Kidney epithelial cell (primary cell): ENCODE measurements at regions not wholly inside any gene's neighbourhood (a gene's known extent, or its start where the extent isn't known, plus 50 kb on each side); places are given as distances from the start of the nearest gene placed in this dataset.

Experiments used
- DNase-seq: peaks from one replicate; pipeline ENCODE4 v3.0.0-alpha.2; 2010; ENCODE audit warnings: low read depth
- H3K27me3 ChIP-seq: 2 replicates; pipeline ENCODE4 v1.6.0; 2011; ENCODE audit warnings: low read length; ENCODE audit not compliant: control insufficient read depth, insufficient read depth
- H3K36me3 ChIP-seq: 2 replicates; pipeline ENCODE4 v1.5.1; 2011; ENCODE audit warnings: low read length; ENCODE audit not compliant: control insufficient read depth, insufficient read depth
- H3K4me3 ChIP-seq: 2 replicates; pipeline ENCODE4 v1.5.1; 2011; ENCODE audit warnings: low read depth, mild to moderate bottlenecking, control low read depth, low read length
- TF ChIP-seq, protein P1 (sequence below): IDR thresholded peaks from 2 replicates; pipeline ENCODE4 v1.5.1; 2011; ENCODE audit warnings: mild to moderate bottlenecking, moderate library complexity, low read length, control low read depth, inconsistent platforms; ENCODE audit not compliant: insufficient read depth, poor library complexity, severe bottlenecking

DNA sequence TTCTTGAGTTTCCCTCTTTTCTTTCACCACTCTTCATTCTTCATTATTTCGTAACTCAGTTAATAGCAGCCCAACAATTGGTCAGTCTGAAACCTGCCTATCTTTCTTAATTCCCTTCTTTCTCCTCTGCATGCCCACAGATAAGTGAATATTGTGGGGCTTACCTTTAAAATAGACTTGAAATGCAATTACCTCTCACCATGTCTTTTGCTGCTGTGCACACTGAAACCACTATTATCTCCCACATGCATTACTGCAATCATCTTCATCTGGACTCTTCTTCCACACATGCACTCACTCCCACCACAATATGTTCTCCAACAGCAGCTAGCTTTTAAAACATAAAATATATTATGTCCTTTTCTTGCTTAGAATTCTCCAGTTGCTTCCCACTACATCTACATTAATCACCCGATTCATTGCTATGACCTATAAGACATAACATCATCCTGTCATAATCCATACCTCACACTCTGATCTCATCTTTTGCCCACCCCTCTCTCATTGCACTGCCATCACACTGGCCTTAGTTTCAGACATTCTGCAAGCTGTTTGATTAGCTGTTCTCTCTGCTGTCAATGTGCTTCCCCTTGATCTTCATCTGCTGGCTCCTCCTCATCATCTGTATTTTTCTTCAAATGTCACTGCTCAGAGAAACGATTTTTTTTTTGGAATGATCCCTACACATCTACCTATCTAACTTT is 304.8 kb downstream of the PTPRC start:
- TF ChIP-seq, protein P1, sequence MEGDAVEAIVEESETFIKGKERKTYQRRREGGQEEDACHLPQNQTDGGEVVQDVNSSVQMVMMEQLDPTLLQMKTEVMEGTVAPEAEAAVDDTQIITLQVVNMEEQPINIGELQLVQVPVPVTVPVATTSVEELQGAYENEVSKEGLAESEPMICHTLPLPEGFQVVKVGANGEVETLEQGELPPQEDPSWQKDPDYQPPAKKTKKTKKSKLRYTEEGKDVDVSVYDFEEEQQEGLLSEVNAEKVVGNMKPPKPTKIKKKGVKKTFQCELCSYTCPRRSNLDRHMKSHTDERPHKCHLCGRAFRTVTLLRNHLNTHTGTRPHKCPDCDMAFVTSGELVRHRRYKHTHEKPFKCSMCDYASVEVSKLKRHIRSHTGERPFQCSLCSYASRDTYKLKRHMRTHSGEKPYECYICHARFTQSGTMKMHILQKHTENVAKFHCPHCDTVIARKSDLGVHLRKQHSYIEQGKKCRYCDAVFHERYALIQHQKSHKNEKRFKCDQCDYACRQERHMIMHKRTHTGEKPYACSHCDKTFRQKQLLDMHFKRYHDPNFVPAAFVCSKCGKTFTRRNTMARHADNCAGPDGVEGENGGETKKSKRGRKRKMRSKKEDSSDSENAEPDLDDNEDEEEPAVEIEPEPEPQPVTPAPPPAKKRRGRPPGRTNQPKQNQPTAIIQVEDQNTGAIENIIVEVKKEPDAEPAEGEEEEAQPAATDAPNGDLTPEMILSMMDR = no peak
- no peak for DNase-seq
- Histone ChIP-seq H3K4me3 (no peak overlapping the region), H3K36me3 (no peaks in the 10 kb centered on the region), H3K27me3 (no peaks in the 10 kb centered on the region)

DNA sequence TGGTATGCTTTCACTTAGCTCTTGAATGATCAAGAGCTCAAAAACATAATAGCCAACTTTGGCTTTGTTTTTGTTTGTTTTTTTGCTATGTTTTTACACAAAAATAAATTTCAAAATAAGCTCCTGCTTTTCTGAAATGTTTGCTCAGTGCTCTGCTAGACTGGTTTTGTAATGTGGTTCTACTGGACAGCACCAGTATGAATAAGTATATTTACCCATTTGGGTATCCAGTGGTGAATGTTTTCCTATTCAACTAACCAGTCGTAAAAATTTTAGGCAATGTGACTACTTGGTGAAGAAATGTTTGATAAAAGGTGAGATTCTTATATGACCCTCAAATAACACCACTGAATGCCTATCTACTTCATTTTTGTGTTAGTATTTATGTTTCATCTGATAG is 308.6 kb downstream of the PTPRC start:
- Histone ChIP-seq H3K27me3 (no peaks in the 10 kb centered on the region), H3K4me3 (no peak overlapping the region), H3K36me3 (no peaks in the 10 kb centered on the region)
- DNase-seq = no peak
- TF ChIP-seq, protein P1 = no peak

DNA sequence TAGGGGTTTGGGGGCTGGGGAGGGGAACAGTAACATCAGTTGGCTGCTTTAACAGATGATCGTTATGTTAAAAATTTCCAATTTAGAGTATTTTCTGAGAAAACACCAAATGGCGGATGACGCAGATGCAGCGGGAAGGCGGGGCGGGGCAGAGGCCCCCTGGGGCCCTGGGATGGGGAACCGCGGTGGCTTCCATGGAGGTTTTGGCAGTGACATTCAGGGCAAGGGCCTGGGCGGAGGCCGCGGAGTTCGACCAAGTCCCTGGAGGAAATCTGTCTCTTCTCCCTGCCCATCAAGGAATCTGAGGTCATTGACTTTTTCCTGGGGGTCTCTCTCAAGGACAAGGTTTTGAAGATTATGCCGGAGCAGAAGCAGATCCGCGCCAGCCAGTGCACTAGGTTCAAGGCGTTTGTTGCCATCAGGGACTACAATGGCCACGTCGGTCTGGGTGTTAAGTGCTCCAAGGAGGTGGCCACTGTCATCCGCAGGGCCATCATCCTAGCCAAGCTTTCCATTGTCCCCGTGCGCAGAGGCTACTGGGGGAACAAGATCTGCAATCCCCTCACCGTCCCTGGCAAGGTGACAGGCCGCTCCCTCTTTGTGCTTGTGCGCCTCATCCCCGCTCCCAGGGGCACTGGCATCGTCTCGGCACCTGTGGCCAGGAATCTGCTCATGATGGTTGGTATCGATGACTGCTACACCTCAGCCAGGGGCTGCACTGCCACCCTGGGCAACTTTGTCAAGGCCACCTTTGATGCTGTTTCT is 310.2 kb downstream of the PTPRC start:
- Histone ChIP-seq H3K36me3 (no peaks in the 10 kb centered on the region), H3K4me3 (no peak overlapping the region), H3K27me3 (no peaks in the 10 kb centered on the region)
- TF ChIP-seq, protein P1 = no peak
- DNase-seq = no peak

DNA sequence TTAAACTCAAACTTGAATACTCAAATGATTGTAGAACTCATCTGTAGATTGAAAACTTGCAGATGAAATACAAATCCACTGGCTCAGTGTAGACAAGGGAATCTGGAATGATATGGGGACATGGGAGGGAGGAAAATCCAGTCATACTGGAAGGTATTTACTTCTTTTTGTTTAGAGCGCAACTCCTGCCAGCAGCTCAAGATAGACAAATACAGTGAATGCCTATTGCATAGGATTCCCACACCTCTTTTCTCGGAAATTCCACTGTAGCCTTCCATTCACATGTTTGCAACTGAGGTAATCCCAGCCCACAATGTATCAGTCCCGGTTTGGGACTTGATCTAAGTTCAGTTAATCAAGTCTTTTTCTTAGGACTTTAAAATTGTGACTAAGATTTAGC is 311.2 kb downstream of the PTPRC start:
- no peak for DNase-seq
- Histone ChIP-seq H3K36me3 (no peaks in the 10 kb centered on the region), H3K27me3 (no peaks in the 10 kb centered on the region), H3K4me3 (no peak overlapping the region)
- TF ChIP-seq, protein P1 = no peak

GRCh38 chr1:198955085-198955484 is 316.2 kb downstream of the PTPRC start:
- H3K27me3 ChIP-seq = no peaks in the 10 kb centered on the region
- TF ChIP-seq, protein P1 = no peak
- H3K36me3 ChIP-seq = no peaks in the 10 kb centered on the region
- H3K4me3 ChIP-seq = no peak overlapping the region
- no peak for DNase-seq

- H3K27me3 ChIP-seq = no peaks in the 10 kb centered on the region
- DNase-seq = no peak
- TF ChIP-seq, protein P1 = no peak
- no peak overlapping the region for H3K4me3 ChIP-seq
- H3K36me3 ChIP-seq = no peaks in the 10 kb centered on the region
Measured at GRCh38 chr1:198957044-198957443, 318.2 kb downstream of the PTPRC start.
